ENCODE measurements at regions not wholly inside any gene's neighbourhood (a gene's known extent, or its start where the extent isn't known, plus 50 kb on each side); places are given as distances from the start of the nearest gene placed in this dataset.

DNA sequence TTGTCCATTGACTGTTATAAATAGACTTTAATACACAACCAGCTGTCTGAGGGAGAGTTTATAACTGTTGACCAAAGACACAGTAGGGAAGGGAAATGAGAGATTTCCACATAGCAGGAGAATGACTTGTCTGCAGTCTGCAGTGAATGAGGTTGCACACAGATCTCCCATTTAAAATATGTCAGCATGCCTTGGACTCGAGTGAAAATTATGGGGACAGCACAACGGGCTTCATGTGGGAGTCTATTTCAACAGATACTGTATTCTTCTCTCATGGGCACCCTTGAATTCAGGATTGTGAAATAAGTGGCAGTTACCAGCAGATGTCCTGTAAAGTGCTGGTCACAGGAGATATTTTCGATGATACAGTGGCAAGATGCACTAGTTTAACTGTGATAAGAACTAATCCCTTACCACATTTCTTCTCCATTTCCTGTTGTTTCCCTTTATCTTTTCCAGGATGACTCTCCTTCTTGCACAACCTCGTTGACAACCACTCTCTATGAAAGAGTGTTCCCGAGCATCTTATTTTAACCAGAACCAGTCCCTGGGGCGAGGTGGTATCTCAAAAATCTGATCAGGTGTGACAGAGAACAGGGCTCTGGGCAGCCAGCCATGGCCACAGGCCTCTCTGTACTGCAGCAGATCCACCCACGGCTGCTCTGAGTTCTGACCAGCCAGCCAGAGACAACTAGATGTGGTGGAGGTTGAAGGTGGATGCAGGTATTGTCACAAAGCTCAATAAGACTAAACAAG is 51.5 kb upstream of the MAP3K1 start (continued):
- TF ChIP-seq ZNF584 (CRISPR knock-in tag; IDR thresholded peaks at IDR 0.05; ENCODE audit: low read depth) (no peak), YBX1 (IDR thresholded peaks at IDR 0.05) (no peak), MYNN (IDR thresholded peaks at IDR 0.05) (no peak), MYNN (CRISPR knock-in tag; IDR thresholded peaks at IDR 0.05) (no peak), TAF15 (IDR thresholded peaks at IDR 0.05; ENCODE audit: low read depth, low read length) (no peak), GATAD2B (IDR thresholded peaks at IDR 0.05; ENCODE audit: borderline replicate concordance) (peak; percentile 67; the same call in 1 of the 2 replicates), NCOR1 (IDR thresholded peaks at IDR 0.05) (peak; percentile 88), BHLHE40 (IDR thresholded peaks at IDR 0.05; ENCODE audit: low read length) (0 out of 2 replicates have a peak, but pooled peaks have one; percentile 17), DPF2 (IDR thresholded peaks at IDR 0.05) (peak; percentile 92), ILF3 (IDR thresholded peaks at IDR 0.05; ENCODE audit: borderline replicate concordance) (no peak), ZNF354B (CRISPR knock-in tag; IDR thresholded peaks at IDR 0.05) (no peak), JUN (IDR thresholded peaks at IDR 0.05; ENCODE audit: borderline replicate concordance, low read depth, low read length) (0 out of 2 replicates have a peak, but pooled peaks have one; percentile 34), JUN (CRISPR knock-in tag; IDR thresholded peaks at IDR 0.05; ENCODE audit: borderline replicate concordance) (no peak), KAT8 (IDR thresholded peaks at IDR 0.05; ENCODE audit: low read depth) (no peak), PHTF2 (CRISPR knock-in tag; IDR thresholded peaks at IDR 0.05) (no peak), BRCA1 (IDR thresholded peaks at IDR 0.05) (no peak), BRCA1 (CRISPR knock-in tag; IDR thresholded peaks at IDR 0.05) (no peak), ZNF76 (CRISPR knock-in tag; IDR thresholded peaks at IDR 0.05; ENCODE audit: borderline replicate concordance) (no peak), E2F3 (CRISPR knock-in tag; IDR thresholded peaks at IDR 0.05) (no peak), CEBPB (tag; IDR thresholded peaks at IDR 0.05) (peak; percentile 99), NRF1 (conservative IDR thresholded peaks at IDR 0.05 in 1 of 2, IDR thresholded peaks at IDR 0.05 in 1 of 2) (no peak; a peak in 1 of 4 replicates), IRF9 (tag; IDR thresholded peaks at IDR 0.05) (peak; percentile 89), RB1 (IDR thresholded peaks at IDR 0.05; ENCODE audit: low read depth) (no peak)
- TF ChIP-seq, protein P1, sequence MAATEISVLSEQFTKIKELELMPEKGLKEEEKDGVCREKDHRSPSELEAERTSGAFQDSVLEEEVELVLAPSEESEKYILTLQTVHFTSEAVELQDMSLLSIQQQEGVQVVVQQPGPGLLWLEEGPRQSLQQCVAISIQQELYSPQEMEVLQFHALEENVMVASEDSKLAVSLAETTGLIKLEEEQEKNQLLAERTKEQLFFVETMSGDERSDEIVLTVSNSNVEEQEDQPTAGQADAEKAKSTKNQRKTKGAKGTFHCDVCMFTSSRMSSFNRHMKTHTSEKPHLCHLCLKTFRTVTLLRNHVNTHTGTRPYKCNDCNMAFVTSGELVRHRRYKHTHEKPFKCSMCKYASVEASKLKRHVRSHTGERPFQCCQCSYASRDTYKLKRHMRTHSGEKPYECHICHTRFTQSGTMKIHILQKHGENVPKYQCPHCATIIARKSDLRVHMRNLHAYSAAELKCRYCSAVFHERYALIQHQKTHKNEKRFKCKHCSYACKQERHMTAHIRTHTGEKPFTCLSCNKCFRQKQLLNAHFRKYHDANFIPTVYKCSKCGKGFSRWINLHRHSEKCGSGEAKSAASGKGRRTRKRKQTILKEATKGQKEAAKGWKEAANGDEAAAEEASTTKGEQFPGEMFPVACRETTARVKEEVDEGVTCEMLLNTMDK (IDR thresholded peaks at IDR 0.05; ENCODE audit: borderline replicate concordance, insufficient read depth, low read depth, low read length, poor library complexity, severe bottlenecking) = no peak
- TF ChIP-seq, protein P2, sequence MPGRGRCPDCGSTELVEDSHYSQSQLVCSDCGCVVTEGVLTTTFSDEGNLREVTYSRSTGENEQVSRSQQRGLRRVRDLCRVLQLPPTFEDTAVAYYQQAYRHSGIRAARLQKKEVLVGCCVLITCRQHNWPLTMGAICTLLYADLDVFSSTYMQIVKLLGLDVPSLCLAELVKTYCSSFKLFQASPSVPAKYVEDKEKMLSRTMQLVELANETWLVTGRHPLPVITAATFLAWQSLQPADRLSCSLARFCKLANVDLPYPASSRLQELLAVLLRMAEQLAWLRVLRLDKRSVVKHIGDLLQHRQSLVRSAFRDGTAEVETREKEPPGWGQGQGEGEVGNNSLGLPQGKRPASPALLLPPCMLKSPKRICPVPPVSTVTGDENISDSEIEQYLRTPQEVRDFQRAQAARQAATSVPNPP (IDR thresholded peaks at IDR 0.05; ENCODE audit: borderline replicate concordance, insufficient read depth, insufficient read length) = no peak
- TF ChIP-seq, protein P3, sequence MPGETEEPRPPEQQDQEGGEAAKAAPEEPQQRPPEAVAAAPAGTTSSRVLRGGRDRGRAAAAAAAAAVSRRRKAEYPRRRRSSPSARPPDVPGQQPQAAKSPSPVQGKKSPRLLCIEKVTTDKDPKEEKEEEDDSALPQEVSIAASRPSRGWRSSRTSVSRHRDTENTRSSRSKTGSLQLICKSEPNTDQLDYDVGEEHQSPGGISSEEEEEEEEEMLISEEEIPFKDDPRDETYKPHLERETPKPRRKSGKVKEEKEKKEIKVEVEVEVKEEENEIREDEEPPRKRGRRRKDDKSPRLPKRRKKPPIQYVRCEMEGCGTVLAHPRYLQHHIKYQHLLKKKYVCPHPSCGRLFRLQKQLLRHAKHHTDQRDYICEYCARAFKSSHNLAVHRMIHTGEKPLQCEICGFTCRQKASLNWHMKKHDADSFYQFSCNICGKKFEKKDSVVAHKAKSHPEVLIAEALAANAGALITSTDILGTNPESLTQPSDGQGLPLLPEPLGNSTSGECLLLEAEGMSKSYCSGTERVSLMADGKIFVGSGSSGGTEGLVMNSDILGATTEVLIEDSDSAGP (CRISPR knock-in tag; IDR thresholded peaks at IDR 0.05) = no peak

Data from K562 (cell line).